ENCODE measurements at regions not wholly inside any gene's neighbourhood (a gene's known extent, or its start where the extent isn't known, plus 50 kb on each side); places are given as distances from the start of the nearest gene placed in this dataset.
"Not testable (repeated sequence)": the region's sequence is repeated elsewhere in the genome, so short reads cannot be mapped to it uniquely, and the experiment has no call there.

GRCh38 chr6:119501798-119502483 is 152.4 kb upstream of the MAN1A1 start:
- Histone ChIP-seq H3K27me3 (no peaks in the 10 kb centered on the region), H3K9me3 (no peaks in the 10 kb centered on the region), H3K27ac (no peak overlapping the region), H3K4me1 (no peaks in the 10 kb centered on the region), H3K36me3 (no peaks in the 10 kb centered on the region), H3K4me3 (no peak overlapping the region)
- intact Hi-C loops (cut with DNase I; ENCODE audit: low total_unique reads) = no loop called here
- DNase-seq = no peak
- TF ChIP-seq, protein P1, sequence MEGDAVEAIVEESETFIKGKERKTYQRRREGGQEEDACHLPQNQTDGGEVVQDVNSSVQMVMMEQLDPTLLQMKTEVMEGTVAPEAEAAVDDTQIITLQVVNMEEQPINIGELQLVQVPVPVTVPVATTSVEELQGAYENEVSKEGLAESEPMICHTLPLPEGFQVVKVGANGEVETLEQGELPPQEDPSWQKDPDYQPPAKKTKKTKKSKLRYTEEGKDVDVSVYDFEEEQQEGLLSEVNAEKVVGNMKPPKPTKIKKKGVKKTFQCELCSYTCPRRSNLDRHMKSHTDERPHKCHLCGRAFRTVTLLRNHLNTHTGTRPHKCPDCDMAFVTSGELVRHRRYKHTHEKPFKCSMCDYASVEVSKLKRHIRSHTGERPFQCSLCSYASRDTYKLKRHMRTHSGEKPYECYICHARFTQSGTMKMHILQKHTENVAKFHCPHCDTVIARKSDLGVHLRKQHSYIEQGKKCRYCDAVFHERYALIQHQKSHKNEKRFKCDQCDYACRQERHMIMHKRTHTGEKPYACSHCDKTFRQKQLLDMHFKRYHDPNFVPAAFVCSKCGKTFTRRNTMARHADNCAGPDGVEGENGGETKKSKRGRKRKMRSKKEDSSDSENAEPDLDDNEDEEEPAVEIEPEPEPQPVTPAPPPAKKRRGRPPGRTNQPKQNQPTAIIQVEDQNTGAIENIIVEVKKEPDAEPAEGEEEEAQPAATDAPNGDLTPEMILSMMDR (IDR thresholded peaks at IDR 0.05) = no peak

GRCh38 chr6:119499797-119500196 is 150.2 kb upstream of the MAN1A1 start:
- Histone ChIP-seq H3K9me3 (no peaks in the 10 kb centered on the region), H3K4me3 (no peak overlapping the region), H3K27me3 (no peaks in the 10 kb centered on the region), H3K27ac (no peak overlapping the region), H3K36me3 (no peaks in the 10 kb centered on the region), H3K4me1 (no peaks in the 10 kb centered on the region)
- intact Hi-C loops (cut with DNase I; ENCODE audit: low total_unique reads) = no loop called here
- DNase-seq = no peak
- TF ChIP-seq, protein P1 (IDR thresholded peaks at IDR 0.05) = no peak

GRCh38 chr6:119497988-119498727 is 148.6 kb upstream of the MAN1A1 start:
- Histone ChIP-seq H3K36me3 (no peaks in the 10 kb centered on the region), H3K27ac (no peak overlapping the region), H3K27me3 (no peaks in the 10 kb centered on the region), H3K9me3 (no peaks in the 10 kb centered on the region), H3K4me1 (no peaks in the 10 kb centered on the region), H3K4me3 (no peak overlapping the region)
- no peak for DNase-seq
- intact Hi-C loops (cut with DNase I; ENCODE audit: low total_unique reads) = no loop called here
- TF ChIP-seq, protein P1 (IDR thresholded peaks at IDR 0.05) = no peak

GRCh38 chr6:119495230-119495683 is 145.7 kb upstream of the MAN1A1 start:
- DNase-seq = no peak
- H3K36me3 ChIP-seq = no peaks in the 10 kb centered on the region
- H3K27me3 ChIP-seq = no peaks in the 10 kb centered on the region
- no peaks in the 10 kb centered on the region for H3K9me3 ChIP-seq
- intact Hi-C loops (cut with DNase I; ENCODE audit: low total_unique reads) = no loop called here
- TF ChIP-seq, protein P1 (IDR thresholded peaks at IDR 0.05) = no peak
- no peak overlapping the region for H3K27ac ChIP-seq
- no peak overlapping the region for H3K4me3 ChIP-seq
- H3K4me1 ChIP-seq = no peaks in the 10 kb centered on the region

- no peak for DNase-seq
- TF ChIP-seq, protein P1 (IDR thresholded peaks at IDR 0.05) = no peak
Measured at GRCh38 chr6:119493980-119494379, 144.4 kb upstream of the MAN1A1 start.

GRCh38 chr6:119491112-119491511 is 141.6 kb upstream of the MAN1A1 start:
- H3K36me3 ChIP-seq; H3K4me1 ChIP-seq; H3K9me3 ChIP-seq; DNase-seq; intact Hi-C loops (cut with DNase I; ENCODE audit: low total_unique reads); H3K4me3 ChIP-seq; H3K27me3 ChIP-seq; H3K27ac ChIP-seq: not testable (repeated sequence)

More at GRCh38 chr6:119493980-119494379, 144.4 kb upstream of the MAN1A1 start:
- Histone ChIP-seq H3K36me3 (no peaks in the 10 kb centered on the region), H3K27ac (no peak overlapping the region), H3K9me3 (no peaks in the 10 kb centered on the region), H3K27me3 (no peaks in the 10 kb centered on the region), H3K4me3 (no peak overlapping the region), H3K4me1 (no peaks in the 10 kb centered on the region)
- intact Hi-C loops (cut with DNase I; ENCODE audit: low total_unique reads) = no loop called here

GRCh38 chr6:119490050-119490449 is 140.5 kb upstream of the MAN1A1 start:
- not testable (repeated sequence) for H3K4me3 ChIP-seq, H3K27ac ChIP-seq

More at GRCh38 chr6:119490050-119490449, 140.5 kb upstream of the MAN1A1 start:
- H3K27me3 ChIP-seq; H3K36me3 ChIP-seq; H3K4me1 ChIP-seq; H3K9me3 ChIP-seq; intact Hi-C loops (cut with DNase I; ENCODE audit: low total_unique reads); DNase-seq: not testable (repeated sequence)

Data from tibial artery (tissue), 4 donors.